ENCODE measurements at regions not wholly inside any gene's neighbourhood (a gene's known extent, or its start where the extent isn't known, plus 50 kb on each side); places are given as distances from the start of the nearest gene placed in this dataset.

DNA sequence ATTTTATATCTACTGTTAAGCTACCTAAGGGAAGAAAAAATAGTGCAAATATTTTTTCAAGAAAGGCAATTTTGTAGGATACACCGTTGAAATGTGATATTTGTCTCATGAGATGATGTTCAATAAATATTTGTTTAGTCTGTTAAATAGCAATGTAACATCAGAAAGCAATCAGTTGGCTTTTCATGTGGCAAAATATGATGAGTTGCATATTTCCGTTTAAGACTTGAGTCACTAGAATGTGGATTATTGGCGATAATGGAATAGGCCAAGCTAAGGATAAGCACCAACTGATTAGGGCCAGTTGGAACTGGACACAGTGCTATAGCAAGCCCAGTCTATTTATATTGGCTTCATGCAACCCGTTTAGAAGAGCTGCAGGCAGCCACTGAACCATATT is 250.4 kb upstream of the SLC16A7 start:
- Mint-ChIP-seq H3K4me3 (no peak overlapping the region), H3K27ac (no peak overlapping the region), H3K36me3 (ENCODE audit: insufficient read depth in 1 of 3, low read depth in 3 of 3) (peaks cover 0 to 10% (median 7%) of the 10 kb centered on the region in 3 experiments; a peak in 4 of 7 replicates), H3K27me3 (ENCODE audit: low read depth) (peaks cover 4% of the 10 kb centered on the region), H3K9me3 (peaks cover 9 to 12% of the 10 kb centered on the region in 2 experiments), H3K4me1 (peaks cover 0 to 11% of the 10 kb centered on the region in 2 experiments; a peak in 2 of 4 replicates)
- H2BK5ac ChIP-seq (ENCODE audit: insufficient read length, low read length) = no peak overlapping the region
- no peaks in the 10 kb centered on the region for H3K27me3 ChIP-seq (ENCODE audit: insufficient read depth, low read length)
- no peak overlapping the region for H4K8ac ChIP-seq (replicated peaks; ENCODE audit: insufficient read length, low read depth, low read length)
- TF ChIP-seq, protein P1, sequence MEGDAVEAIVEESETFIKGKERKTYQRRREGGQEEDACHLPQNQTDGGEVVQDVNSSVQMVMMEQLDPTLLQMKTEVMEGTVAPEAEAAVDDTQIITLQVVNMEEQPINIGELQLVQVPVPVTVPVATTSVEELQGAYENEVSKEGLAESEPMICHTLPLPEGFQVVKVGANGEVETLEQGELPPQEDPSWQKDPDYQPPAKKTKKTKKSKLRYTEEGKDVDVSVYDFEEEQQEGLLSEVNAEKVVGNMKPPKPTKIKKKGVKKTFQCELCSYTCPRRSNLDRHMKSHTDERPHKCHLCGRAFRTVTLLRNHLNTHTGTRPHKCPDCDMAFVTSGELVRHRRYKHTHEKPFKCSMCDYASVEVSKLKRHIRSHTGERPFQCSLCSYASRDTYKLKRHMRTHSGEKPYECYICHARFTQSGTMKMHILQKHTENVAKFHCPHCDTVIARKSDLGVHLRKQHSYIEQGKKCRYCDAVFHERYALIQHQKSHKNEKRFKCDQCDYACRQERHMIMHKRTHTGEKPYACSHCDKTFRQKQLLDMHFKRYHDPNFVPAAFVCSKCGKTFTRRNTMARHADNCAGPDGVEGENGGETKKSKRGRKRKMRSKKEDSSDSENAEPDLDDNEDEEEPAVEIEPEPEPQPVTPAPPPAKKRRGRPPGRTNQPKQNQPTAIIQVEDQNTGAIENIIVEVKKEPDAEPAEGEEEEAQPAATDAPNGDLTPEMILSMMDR (conservative IDR thresholded peaks at IDR 0.05) = no peak
- H3K9ac ChIP-seq (ENCODE audit: extremely low read depth, insufficient read length, low read length) = no peak overlapping the region
- no peaks in the 10 kb centered on the region for H4K20me1 ChIP-seq (ENCODE audit: control insufficient read depth, insufficient read depth, insufficient read length)
- no peak overlapping the region for H4K91ac ChIP-seq (ENCODE audit: insufficient read length, low read depth, low read length)
- no peaks in the 10 kb centered on the region for H3K79me2 ChIP-seq (ENCODE audit: insufficient read depth, low read length)
- H3K56ac ChIP-seq (ENCODE audit: insufficient read length, low read depth, low read length) = no peak overlapping the region
- no peak overlapping the region for H2BK15ac ChIP-seq (ENCODE audit: low read depth, low read length)
- H3K4ac ChIP-seq (ENCODE audit: low read depth, low read length) = no peak overlapping the region
- no peak overlapping the region for H4K5ac ChIP-seq (ENCODE audit: insufficient read length, low read depth, low read length)
- no peak overlapping the region for H3K27ac ChIP-seq (ENCODE audit: insufficient read length, low read depth, low read length)
- H2AFZ ChIP-seq (ENCODE audit: low read length) = no peak overlapping the region
- no peak overlapping the region for H2BK20ac ChIP-seq (ENCODE audit: low read depth, low read length, poor library complexity, severe bottlenecking)
- no peaks in the 10 kb centered on the region for H3K23me2 ChIP-seq (ENCODE audit: insufficient read length, low read depth, low read length, poor library complexity, severe bottlenecking)
- no peak overlapping the region for H3K18ac ChIP-seq (ENCODE audit: insufficient read length, low read depth, low read length)
- H3K79me1 ChIP-seq (ENCODE audit: insufficient read depth, low read depth, low read length, poor library complexity, severe bottlenecking) = no peaks in the 10 kb centered on the region
- H3K4me1 ChIP-seq (ENCODE audit: insufficient read depth, low read length) = no peaks in the 10 kb centered on the region; the same call in 1 of the 2 replicates
- no peak overlapping the region for H3K4me2 ChIP-seq (ENCODE audit: insufficient read depth, insufficient read length, low read length)
- no peak overlapping the region for H3T11ph ChIP-seq (ENCODE audit: low read length)
- H2BK12ac ChIP-seq (ENCODE audit: insufficient read length, low read depth, low read length) = no peak overlapping the region
- no peak overlapping the region for H3K14ac ChIP-seq (ENCODE audit: insufficient read depth, low read length)
- no peak overlapping the region for H3K23ac ChIP-seq (ENCODE audit: insufficient read length, low read depth, low read length)
- H3K9me3 ChIP-seq (ENCODE audit: control insufficient read depth, low read depth, low read length) = no peaks in the 10 kb centered on the region
- DNase-seq = no peak
- no peak overlapping the region for H2BK120ac ChIP-seq (ENCODE audit: low read depth, low read length, poor library complexity, severe bottlenecking)
- no CpG with 5 or more reads among the region's 4 CpGs for WGBS (ENCODE audit: extremely low coverage, insufficient read length, low lambda C conversion rate)
- no peak overlapping the region for H2AK5ac ChIP-seq (ENCODE audit: insufficient read length, low read length)
